ENCODE measurements at regions not wholly inside any gene's neighbourhood (a gene's known extent, or its start where the extent isn't known, plus 50 kb on each side); places are given as distances from the start of the nearest gene placed in this dataset.
A peak's percentile ranks its signal among the peaks of the same experiment; 100 is the strongest.

GRCh38 chr5:168184103-168184502 lies 107.3 kb upstream of the WWC1 start:
- no peaks in the 10 kb centered on the region for H3K27me3 ChIP-seq
- no peak for TF ChIP-seq CTCF (IDR thresholded peaks at IDR 0.05)

GRCh38 chr5:168186289-168187074 lies 105.0 kb upstream of the WWC1 start:
- TF ChIP-seq CTCF (IDR thresholded peaks at IDR 0.05) = no peak
- Histone ChIP-seq H3K4me3 (no peak overlapping the region), H3K36me3 (no peaks in the 10 kb centered on the region), H3K27ac (peak overlapping the region in 1 of 2 donors; percentile 6), H3K27me3 (no peaks in the 10 kb centered on the region), H3K4me1 (no peaks in the 10 kb centered on the region), H3K9me3 (no peaks in the 10 kb centered on the region)
- no peak for DNase-seq (ENCODE audit: low spot score)

More at GRCh38 chr5:168184103-168184502, 107.3 kb upstream of the WWC1 start:
- no peak for DNase-seq (ENCODE audit: low spot score)
- Histone ChIP-seq H3K4me1 (no peaks in the 10 kb centered on the region), H3K27ac (no peak overlapping the region), H3K9me3 (no peaks in the 10 kb centered on the region), H3K36me3 (no peaks in the 10 kb centered on the region), H3K4me3 (no peak overlapping the region)

GRCh38 chr5:168187614-168188013 lies 103.8 kb upstream of the WWC1 start:
- no peak for DNase-seq (ENCODE audit: low spot score)
- Histone ChIP-seq H3K27ac (no peak overlapping the region), H3K4me3 (no peak overlapping the region), H3K27me3 (no peaks in the 10 kb centered on the region), H3K36me3 (no peaks in the 10 kb centered on the region), H3K4me1 (no peaks in the 10 kb centered on the region), H3K9me3 (no peaks in the 10 kb centered on the region)
- TF ChIP-seq CTCF (IDR thresholded peaks at IDR 0.05) = no peak

- Histone ChIP-seq H3K4me1 (no peaks in the 10 kb centered on the region), H3K27me3 (no peaks in the 10 kb centered on the region), H3K9me3 (no peaks in the 10 kb centered on the region), H3K36me3 (no peaks in the 10 kb centered on the region), H3K4me3 (no peak overlapping the region), H3K27ac (no peak overlapping the region)
- no peak for TF ChIP-seq CTCF (IDR thresholded peaks at IDR 0.05)
- no peak for DNase-seq (ENCODE audit: low spot score)
Observed at GRCh38 chr5:168188182-168188581, 103.3 kb upstream of the WWC1 start.

GRCh38 chr5:168192120-168192519 lies 99.3 kb upstream of the WWC1 start:
- H3K36me3 ChIP-seq = no peaks in the 10 kb centered on the region
- TF ChIP-seq CTCF (IDR thresholded peaks at IDR 0.05) = no peak
- no peak overlapping the region for H3K27ac ChIP-seq
- no peak for DNase-seq (ENCODE audit: low spot score)
- no peaks in the 10 kb centered on the region for H3K9me3 ChIP-seq
- no peak overlapping the region for H3K4me3 ChIP-seq
- no peaks in the 10 kb centered on the region for H3K4me1 ChIP-seq
- H3K27me3 ChIP-seq = no peaks in the 10 kb centered on the region
